Fibroblast of mammary gland (primary cell): ENCODE measurements at regions not wholly inside any gene's neighbourhood (a gene's known extent, or its start where the extent isn't known, plus 50 kb on each side); places are given as distances from the start of the nearest gene placed in this dataset.

Source experiments
- DNase-seq: peaks from one replicate; pipeline ENCODE4 v3.0.0-alpha.2; 2010; ENCODE audit warnings: low read depth
- H3K4me3 ChIP-seq: 2 replicates; pipeline ENCODE4 v1.5.1; 2011; ENCODE audit warnings: low read depth, mild to moderate bottlenecking, low read length, moderate library complexity; ENCODE audit not compliant: control insufficient read depth
- TF ChIP-seq, protein P1 (sequence below): conservative IDR thresholded peaks from 2 replicates; pipeline ENCODE4 v1.5.1; 2011; ENCODE audit warnings: low read depth, low read length, inconsistent platforms; ENCODE audit not compliant: control insufficient read depth, insufficient read depth

DNA sequence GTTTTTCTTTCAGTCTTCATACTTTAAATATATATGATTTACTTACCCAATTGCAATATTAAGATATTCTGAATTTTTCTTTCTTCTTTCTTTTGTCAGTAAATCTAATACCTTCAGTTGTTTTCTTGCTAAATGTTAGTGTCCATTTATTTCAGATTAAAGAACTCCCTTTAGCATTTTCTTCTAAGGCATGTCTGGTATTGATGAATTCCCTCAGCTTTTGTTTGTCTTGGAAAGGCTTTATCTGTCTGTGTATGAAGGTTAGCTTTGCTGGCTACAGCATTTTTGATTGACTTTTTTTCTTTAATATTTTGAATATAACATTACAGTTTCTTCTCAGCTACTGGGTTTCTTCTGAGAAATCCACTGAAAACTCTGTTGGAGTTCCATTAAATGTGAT, 64.0 kb upstream of the PLSCR4 start:
- DNase-seq: no peak
- TF ChIP-seq, protein P1, sequence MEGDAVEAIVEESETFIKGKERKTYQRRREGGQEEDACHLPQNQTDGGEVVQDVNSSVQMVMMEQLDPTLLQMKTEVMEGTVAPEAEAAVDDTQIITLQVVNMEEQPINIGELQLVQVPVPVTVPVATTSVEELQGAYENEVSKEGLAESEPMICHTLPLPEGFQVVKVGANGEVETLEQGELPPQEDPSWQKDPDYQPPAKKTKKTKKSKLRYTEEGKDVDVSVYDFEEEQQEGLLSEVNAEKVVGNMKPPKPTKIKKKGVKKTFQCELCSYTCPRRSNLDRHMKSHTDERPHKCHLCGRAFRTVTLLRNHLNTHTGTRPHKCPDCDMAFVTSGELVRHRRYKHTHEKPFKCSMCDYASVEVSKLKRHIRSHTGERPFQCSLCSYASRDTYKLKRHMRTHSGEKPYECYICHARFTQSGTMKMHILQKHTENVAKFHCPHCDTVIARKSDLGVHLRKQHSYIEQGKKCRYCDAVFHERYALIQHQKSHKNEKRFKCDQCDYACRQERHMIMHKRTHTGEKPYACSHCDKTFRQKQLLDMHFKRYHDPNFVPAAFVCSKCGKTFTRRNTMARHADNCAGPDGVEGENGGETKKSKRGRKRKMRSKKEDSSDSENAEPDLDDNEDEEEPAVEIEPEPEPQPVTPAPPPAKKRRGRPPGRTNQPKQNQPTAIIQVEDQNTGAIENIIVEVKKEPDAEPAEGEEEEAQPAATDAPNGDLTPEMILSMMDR: no peak
- no peak overlapping the region for H3K4me3 ChIP-seq

DNA sequence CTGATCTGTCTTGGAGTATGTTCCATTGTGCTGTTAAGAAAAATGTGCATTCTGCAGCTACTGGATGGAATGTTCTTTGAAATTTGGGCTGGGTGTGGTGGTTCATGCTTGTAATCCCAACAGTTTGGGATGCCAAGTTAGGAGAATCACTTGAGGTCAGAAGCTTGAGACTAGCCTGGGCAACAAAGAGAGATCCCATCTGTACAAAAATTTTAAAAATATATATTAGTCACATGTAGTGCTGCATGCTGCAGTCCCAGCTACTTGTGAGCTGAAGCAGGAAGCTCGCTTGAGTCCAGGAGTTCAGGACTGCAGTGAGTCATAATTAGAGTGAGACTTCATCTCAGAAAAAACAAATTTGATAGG, 62.8 kb upstream of the PLSCR4 start:
- TF ChIP-seq, protein P1: no peak
- no peak overlapping the region for H3K4me3 ChIP-seq
- peak; percentile 90 for DNase-seq

DNA sequence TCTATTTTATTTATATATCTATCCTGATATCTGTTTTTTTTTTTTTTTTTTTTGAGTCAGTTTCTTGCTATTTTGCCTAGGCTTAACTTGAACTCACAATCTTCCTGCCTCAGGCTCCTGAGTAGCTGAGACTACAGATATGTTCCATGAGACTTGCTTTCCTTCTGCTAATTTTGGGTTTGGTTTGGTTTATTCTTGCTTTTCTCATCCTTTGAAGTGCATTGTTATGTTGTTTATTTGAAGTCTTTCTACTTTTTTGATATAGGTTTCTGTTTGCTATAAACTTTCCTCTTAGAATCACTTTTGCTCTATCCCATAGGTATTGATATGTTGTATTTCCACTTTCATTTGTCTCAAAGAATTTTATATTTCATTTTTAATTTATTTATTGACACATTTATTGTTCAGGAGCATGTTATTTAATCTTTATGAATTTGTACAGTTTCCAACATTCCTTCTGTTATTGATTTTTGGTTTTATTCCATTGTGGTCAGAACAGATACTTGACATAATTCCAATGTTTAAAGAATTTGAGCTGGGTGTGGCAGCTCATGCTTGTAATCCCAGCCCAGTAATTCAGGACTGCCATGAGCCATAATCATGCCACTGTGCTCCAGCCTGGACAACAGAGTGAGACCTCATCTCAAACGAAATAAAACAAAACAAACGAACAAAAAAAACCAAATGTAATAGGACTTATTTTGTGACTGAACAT, 62.3 kb upstream of the PLSCR4 start:
- TF ChIP-seq, protein P1: no peak
- no peak overlapping the region for H3K4me3 ChIP-seq
- DNase-seq: peak; percentile 59

DNA sequence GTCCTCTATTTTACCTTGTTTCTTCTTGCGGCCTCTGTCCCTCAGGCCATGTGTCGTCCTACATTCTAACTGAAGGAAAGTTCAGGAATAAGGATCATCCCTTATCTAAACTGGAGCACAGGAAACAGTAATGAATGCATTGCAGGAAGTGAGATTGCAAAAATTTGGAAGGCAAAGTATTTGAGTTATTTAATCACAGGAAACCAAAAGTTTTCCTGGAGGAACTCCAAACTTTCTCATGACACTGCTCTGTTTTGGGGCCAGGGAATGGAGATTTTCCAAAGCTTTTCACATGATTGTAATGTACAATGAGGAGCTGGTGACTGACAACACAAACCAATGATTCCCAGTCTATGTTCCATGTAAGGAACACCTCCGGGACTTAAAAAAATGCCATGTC, 57.8 kb upstream of the PLSCR4 start:
- TF ChIP-seq, protein P1: no peak
- H3K4me3 ChIP-seq: no peak overlapping the region
- DNase-seq: peak; percentile 72

DNA sequence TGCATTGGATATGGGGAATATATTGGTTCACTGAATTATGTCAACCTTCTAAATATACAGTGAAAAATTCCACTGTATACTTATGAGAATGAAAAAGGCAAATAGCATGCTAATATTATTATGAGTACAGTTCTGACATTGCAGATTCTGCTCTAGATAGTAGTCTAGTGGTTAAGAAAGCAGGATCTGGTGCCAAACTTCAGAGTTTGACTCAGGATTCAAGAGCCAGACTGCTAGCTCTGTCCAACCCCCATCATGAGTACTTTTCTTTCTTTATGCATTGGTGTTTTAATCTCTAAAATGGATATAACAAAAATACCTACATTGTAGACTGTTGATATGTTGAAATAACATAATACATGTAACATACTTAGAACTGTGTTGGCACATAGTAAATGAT, 57.3 kb upstream of the PLSCR4 start:
- no peak overlapping the region for H3K4me3 ChIP-seq
- peak; percentile 77 for DNase-seq
- TF ChIP-seq, protein P1: no peak

DNA sequence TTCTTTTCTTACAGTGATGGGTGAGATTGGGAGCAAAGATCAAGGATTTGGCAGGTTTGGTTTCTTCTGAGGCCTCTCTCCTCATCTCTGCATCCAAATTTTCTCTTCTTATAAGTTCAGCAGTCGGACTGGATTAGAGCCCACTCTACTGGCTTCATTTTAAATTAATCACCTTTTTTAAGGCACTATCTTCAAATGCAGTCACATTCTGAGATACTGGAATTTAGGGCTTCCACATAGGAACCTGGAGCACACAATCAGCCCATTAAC, 56.5 kb upstream of the PLSCR4 start:
- TF ChIP-seq, protein P1: no peak
- H3K4me3 ChIP-seq: no peak overlapping the region
- DNase-seq: no peak
